B cell (primary cell): ENCODE measurements at regions not wholly inside any gene's neighbourhood (a gene's known extent, or its start where the extent isn't known, plus 50 kb on each side); places are given as distances from the start of the nearest gene placed in this dataset.

ENCODE experiments used
- CTCF ChIP-seq: fragments of 200-600 bp; IDR thresholded peaks from one replicate; pipeline ENCODE4 v1.8.0; 2022; ENCODE audit warnings: antibody characterized with exemption, mild to moderate bottlenecking
- EZH2 ChIP-seq: IDR thresholded peaks from 2 replicates; pipeline ENCODE4 v1.6.1; 2012; ENCODE audit warnings: borderline replicate concordance, low read depth, mild to moderate bottlenecking, moderate library complexity, low read length; ENCODE audit not compliant: insufficient read depth, poor library complexity, severe bottlenecking

- TF ChIP-seq CTCF (no peak), EZH2 (no peak)
These were observed 66.1 kb upstream of the FAM204A start for GRCh38 chr10:118408181-118408580.
